Endothelial cell of umbilical vein (primary cell): ENCODE measurements at regions not wholly inside any gene's neighbourhood (a gene's known extent, or its start where the extent isn't known, plus 50 kb on each side); places are given as distances from the start of the nearest gene placed in this dataset.

ENCODE experiments used
- BruUV-seq: library from RNA; stranded (reverse); fragments of 400-500 nt; replicated peaks from 2 replicates; lab custom pipeline; 2021; lab: Mats Ljungman, UMichigan
- CTCF ChIA-PET: fragments of 300-600, 350-600 bp; sonication (Branson Sonifier 250); formaldehyde crosslinking; loops from one replicate; lab custom pipeline; 2021; ENCODE audit warnings: antibody characterized with exemption, inconsistent platforms; lab: Charles Lee
- POLR2A ChIA-PET: fragments of 300-600, 350-600 bp; sonication (Branson Sonifier 250); formaldehyde crosslinking; loops from one replicate; lab custom pipeline; 2021; ENCODE audit warnings: antibody characterized with exemption, inconsistent platforms; lab: Charles Lee
- DNase-seq: peaks from one replicate; pipeline ENCODE4 v3.0.0-alpha.2; 2011; ENCODE audit warnings: low read depth, low spot score
- FAIRE-seq: peaks from 2 replicates; lab custom pipeline; 2011; peaks lifted over from hg19 to GRCh38; lab: Jason Lieb, UNC
- H2AFZ ChIP-seq: 2 replicates; pipeline ENCODE4 v1.6.0; 2012; ENCODE audit warnings: low read depth, low read length, control low read depth, inconsistent platforms
- H3K27ac ChIP-seq: 2 replicates; pipeline ENCODE4 v1.5.1; 2011; ENCODE audit warnings: low read depth, mild to moderate bottlenecking, control low read depth, low read length, moderate library complexity; ENCODE audit not compliant: insufficient read depth
- H3K27me3 ChIP-seq, 2 experiments: 2 replicates each; pipeline versions ENCODE4 v1.6.0 to v1.6.1; 2011; ENCODE audit warnings: low read length in 2 of 2, mixed read lengths in 1 of 2; ENCODE audit not compliant: control insufficient read depth in 2 of 2, insufficient read depth in 2 of 2
- H3K36me3 ChIP-seq, 2 experiments: 2 replicates in 1 of 2; 3 replicates in 1 of 2; pipeline ENCODE4 v1.5.1; 2011; ENCODE audit warnings: low read length in 2 of 2, mild to moderate bottlenecking in 1 of 2, moderate library complexity in 1 of 2; ENCODE audit not compliant: control insufficient read depth in 2 of 2, insufficient read depth in 2 of 2; ENCODE audit errors: extremely low read depth in 1 of 2
- H3K4me1 ChIP-seq: 3 replicates; pipeline ENCODE4 v1.5.1; 2011; ENCODE audit warnings: mild to moderate bottlenecking, low read length; ENCODE audit not compliant: control insufficient read depth, insufficient read depth; ENCODE audit errors: extremely low read depth
- H3K4me2 ChIP-seq: 2 replicates; pipeline ENCODE4 v1.6.1; 2011; ENCODE audit warnings: low read length, control low read depth, mixed read lengths; ENCODE audit not compliant: insufficient read depth
- H3K4me3 ChIP-seq, 3 experiments: fragments of 200-600 bp in 1 of 3; sonication (generic), shearing (Covaris generic) in 1 of 3; replicated peaks in 1 of 3; 2 replicates each; pipeline ENCODE4 v1.5.1; 2011 to 2016; ENCODE audit warnings: control low read depth in 3 of 3, low read length in 3 of 3, mild to moderate bottlenecking in 2 of 3, inconsistent platforms in 1 of 3, low read depth in 1 of 3, moderate library complexity in 1 of 3; ENCODE audit not compliant: insufficient read depth in 1 of 3
- H3K79me2 ChIP-seq: 2 replicates; pipeline ENCODE4 v1.6.0; 2012; ENCODE audit warnings: low read length, inconsistent platforms; ENCODE audit not compliant: control insufficient read depth, insufficient read depth
- H3K9ac ChIP-seq: replicated peaks from 2 replicates; pipeline ENCODE3; 2011; ENCODE audit warnings: low read length, control low read depth; ENCODE audit not compliant: insufficient read depth; ENCODE audit errors: extremely low read depth
- H3K9me1 ChIP-seq: replicated peaks from 3 replicates; pipeline ENCODE4 v1.6.0; 2011; ENCODE audit warnings: mild to moderate bottlenecking, low read length; ENCODE audit not compliant: control insufficient read depth, insufficient read depth; ENCODE audit errors: extremely low read depth
- H3K9me3 ChIP-seq: replicated peaks from 2 replicates; pipeline ENCODE4 v1.5.1; 2012; ENCODE audit warnings: low read length, inconsistent platforms; ENCODE audit not compliant: control insufficient read depth, insufficient read depth
- H4K20me1 ChIP-seq: replicated peaks from 2 replicates; pipeline ENCODE3; 2011; ENCODE audit warnings: mild to moderate bottlenecking, low read length; ENCODE audit not compliant: control insufficient read depth, insufficient read depth; ENCODE audit errors: extremely low read depth
- CTCF ChIP-seq, 2 donors: IDR thresholded peaks; 1 replicate in 1 of 2; 2 replicates in 1 of 2; pipeline ENCODE4 v1.5.1; 2011; ENCODE audit warnings: low read length in 2 of 2, mild to moderate bottlenecking in 2 of 2, moderate library complexity in 2 of 2, control low read depth in 1 of 2, inconsistent platforms in 1 of 2, low read depth in 1 of 2; ENCODE audit not compliant: insufficient read depth in 1 of 2; ENCODE audit errors: extremely low read depth in 1 of 2
- EZH2 ChIP-seq: IDR thresholded peaks from 2 replicates; pipeline ENCODE4 v1.6.1; 2012; ENCODE audit warnings: borderline replicate concordance, low read depth, mild to moderate bottlenecking, moderate library complexity, low read length, inconsistent platforms; ENCODE audit not compliant: severe bottlenecking
- FOS ChIP-seq: IDR thresholded peaks from 2 replicates; pipeline ENCODE4 v1.6.1; 2011; ENCODE audit warnings: mild to moderate bottlenecking, low read length, moderate library complexity, borderline replicate concordance; ENCODE audit not compliant: insufficient read depth
- GATA2 ChIP-seq: IDR thresholded peaks from 2 replicates; pipeline ENCODE4 v1.7.0; 2011; ENCODE audit warnings: low read depth, mild to moderate bottlenecking, moderate library complexity, mixed read lengths, low read length; ENCODE audit not compliant: insufficient read length, insufficient read depth
- JUN ChIP-seq: IDR thresholded peaks from 2 replicates; pipeline ENCODE4 v1.6.1; 2011; ENCODE audit warnings: borderline replicate concordance, low read depth; ENCODE audit not compliant: insufficient read length, insufficient read depth
- MAX ChIP-seq: IDR thresholded peaks from 2 replicates; pipeline ENCODE4 v1.6.1; 2011; ENCODE audit not compliant: insufficient read depth, insufficient read length
- MYC ChIP-seq: IDR thresholded peaks from one replicate; pipeline ENCODE4 v1.6.1; 2011; ENCODE audit warnings: mild to moderate bottlenecking, low read depth, low read length
- POLR2A ChIP-seq: IDR thresholded peaks from 2 replicates; pipeline ENCODE4 v1.6.1; 2012; ENCODE audit warnings: low read depth, mild to moderate bottlenecking, control low read depth, low read length
- POLR2AphosphoS5 ChIP-seq: IDR thresholded peaks from 2 replicates; pipeline ENCODE4 v1.6.1; 2012; ENCODE audit warnings: low read depth, mild to moderate bottlenecking, control low read depth, low read length, moderate library complexity; ENCODE audit not compliant: insufficient read depth
- dilution Hi-C: fragments of 300-500 bp; cut with MboI; formaldehyde crosslinking; loops from one replicate; pipeline ENCODE4 v1.15.0; 2019; ENCODE audit warnings: low sequenced_read_pairs; ENCODE audit not compliant: extremely low pct_ligation_motif_present
- intact Hi-C: fragments of 100-400 bp; cut with micrococcal nuclease; formaldehyde crosslinking; loops from one replicate; pipeline ENCODE4 v1.10.0; 2022

GRCh38 chr7:85384392-85384791 is 197.5 kb upstream of the SEMA3D start:
- CTCF ChIA-PET = interaction anchor here (1.3 kb wide), 1 partner anchor 14 kb away, joined by 3 read pairs; no protein-coding TSS in a partner anchor

More at GRCh38 chr7:85384392-85384791, 197.5 kb upstream of the SEMA3D start:
- Histone ChIP-seq H3K4me1 (no peaks in the 10 kb centered on the region), H3K79me2 (no peaks in the 10 kb centered on the region), H3K9me1 (no peaks in the 10 kb centered on the region), H3K9ac (no peak overlapping the region), H3K4me3 (no peak overlapping the region), H2AFZ (no peak overlapping the region), H3K36me3 (no peaks in the 10 kb centered on the region), H3K27ac (no peak overlapping the region), H3K4me2 (no peak overlapping the region), H3K27me3 (no peaks in the 10 kb centered on the region), H4K20me1 (no peaks in the 10 kb centered on the region), H3K9me3 (no peaks in the 10 kb centered on the region)
- dilution Hi-C loops = no loop called here
- intact Hi-C loops = no loop called here
- FAIRE-seq (no peak), DNase-seq (no peak)
- no peak for TF ChIP-seq GATA2
- TF ChIP-seq EZH2 = no peak
- no peak for TF ChIP-seq POLR2AphosphoS5
- TF ChIP-seq POLR2A = no peak
- no peak for TF ChIP-seq FOS
- TF ChIP-seq CTCF (IDR thresholded peaks at IDR 0.05; ENCODE audit: extremely low read depth in 1 of 2, insufficient read depth in 1 of 2, low read depth in 1 of 2, low read length in 2 of 2) = no peak
- no peak for TF ChIP-seq JUN
- TF ChIP-seq MAX = no peak
- no peak for TF ChIP-seq MYC
- no TSS peak for BruUV-seq
- POLR2A ChIA-PET = no interaction called here
